EH (cell line): ENCODE measurements at regions not wholly inside any gene's neighbourhood (a gene's known extent, or its start where the extent isn't known, plus 50 kb on each side); places are given as distances from the start of the nearest gene placed in this dataset.
"Not testable (repeated sequence)": the region's sequence is repeated elsewhere in the genome, so short reads cannot be mapped to it uniquely, and the experiment has no call there.

ENCODE experiments used
- DNase-seq: peaks from one replicate; pipeline ENCODE4 v3.0.0-alpha.2; 2015; ENCODE audit warnings: low read depth

- no peak for DNase-seq
Measured at GRCh38 chr5:122600924-122601323, 174.0 kb upstream of the SNX2 start.

- no peak for DNase-seq
Measured at GRCh38 chr5:122602700-122603099, 172.2 kb upstream of the SNX2 start.

- DNase-seq, result no peak
Measured at GRCh38 chr5:122605236-122605635, 169.6 kb upstream of the SNX2 start.

GRCh38 chr5:122607818-122608217, 167.1 kb upstream of the SNX2 start:
- no peak for DNase-seq

- DNase-seq, result no peak
Measured at GRCh38 chr5:122608222-122608621, 166.7 kb upstream of the SNX2 start.

- no peak for DNase-seq
Measured at GRCh38 chr5:122611406-122611805, 163.5 kb upstream of the SNX2 start.

GRCh38 chr5:122612901-122613300, 162.0 kb upstream of the SNX2 start:
- no peak for DNase-seq

- DNase-seq, result no peak
Measured at GRCh38 chr5:122615146-122615545, 159.7 kb upstream of the SNX2 start.

GRCh38 chr5:122615832-122616231, 159.0 kb upstream of the SNX2 start:
- no peak for DNase-seq

GRCh38 chr5:122618046-122618445, 156.8 kb upstream of the SNX2 start:
- DNase-seq, result not testable (repeated sequence)

GRCh38 chr5:122620768-122621167, 154.1 kb upstream of the SNX2 start:
- not testable (repeated sequence) for DNase-seq

- not testable (repeated sequence) for DNase-seq
Measured at GRCh38 chr5:122628714-122629113, 146.2 kb upstream of the SNX2 start.

- DNase-seq, result no peak
Measured at GRCh38 chr5:122629121-122629677, 145.7 kb upstream of the SNX2 start.

- no peak for DNase-seq
Measured at GRCh38 chr5:122638581-122638980, 136.3 kb upstream of the SNX2 start.

GRCh38 chr5:122639033-122639432, 135.8 kb upstream of the SNX2 start:
- DNase-seq, result no peak

- DNase-seq, result no peak
Measured at GRCh38 chr5:122639864-122640263, 135.0 kb upstream of the SNX2 start.

- DNase-seq, result no peak
Measured at GRCh38 chr5:122649080-122649479, 125.8 kb upstream of the SNX2 start.

GRCh38 chr5:122653087-122654017, 121.5 kb upstream of the SNX2 start:
- peak; percentile 7 for DNase-seq

GRCh38 chr5:122656160-122656559, 118.7 kb upstream of the SNX2 start:
- no peak for DNase-seq

- no peak for DNase-seq
Measured at GRCh38 chr5:122656577-122656976, 118.3 kb upstream of the SNX2 start.

- DNase-seq, result no peak
Measured at GRCh38 chr5:122661496-122662180, 113.2 kb upstream of the SNX2 start.

GRCh38 chr5:122665051-122665450, 109.8 kb upstream of the SNX2 start:
- DNase-seq, result no peak

- no peak for DNase-seq
Measured at GRCh38 chr5:122668552-122668951, 106.3 kb upstream of the SNX2 start.
